ENCODE measurements at regions not wholly inside any gene's neighbourhood (a gene's known extent, or its start where the extent isn't known, plus 50 kb on each side); places are given as distances from the start of the nearest gene placed in this dataset.

DNA sequence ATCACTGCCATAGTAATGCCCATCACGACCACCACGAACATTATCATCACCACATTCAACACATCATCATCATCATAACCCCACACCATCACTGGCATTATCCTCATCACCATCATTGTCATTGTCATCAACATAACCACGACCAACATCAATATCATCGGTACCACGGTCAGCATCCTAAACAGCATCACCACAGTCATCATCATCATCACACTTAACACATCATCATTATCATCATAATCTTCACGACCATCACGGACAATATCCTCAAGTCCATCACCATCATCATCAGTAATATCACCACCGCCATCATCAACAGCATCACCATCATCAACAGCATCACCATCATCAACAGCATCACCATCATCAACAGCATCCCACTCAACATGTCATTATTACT lies 70.3 kb downstream of the MBD3L1 start:
- Histone ChIP-seq H3K4me1 (ENCODE audit: control insufficient read depth in 2 of 2, insufficient read depth in 1 of 2, low read depth in 1 of 2, low read length in 2 of 2) (no peaks in the 10 kb centered on the region), H3K36me3 (replicated peaks in 1 of 2; ENCODE audit: control insufficient read depth in 2 of 2, insufficient read depth in 2 of 2, low read length in 2 of 2) (no peaks in the 10 kb centered on the region), H2BK15ac (ENCODE audit: low read length) (no peak overlapping the region), H2BK120ac (ENCODE audit: low read depth, low read length) (no peak overlapping the region), H4K8ac (ENCODE audit: low read depth, low read length) (no peak overlapping the region), H3K9ac (ENCODE audit: low read depth, low read length, poor library complexity) (no peak overlapping the region), H3K14ac (ENCODE audit: low read length) (no peak overlapping the region), H4K91ac (ENCODE audit: low read depth, low read length, poor library complexity) (no peak overlapping the region), H3K9me3 (replicated peaks in 1 of 2; ENCODE audit: control insufficient read depth in 2 of 2, insufficient read depth in 1 of 2, low read depth in 1 of 2, low read length in 2 of 2) (peaks cover 0 to 40% of the 10 kb centered on the region in 2 donors), H3K79me1 (ENCODE audit: low read depth, low read length) (no peaks in the 10 kb centered on the region), H2AFZ (ENCODE audit: low read length) (no peak overlapping the region), H3K27ac (replicated peaks; ENCODE audit: low read length) (no peak overlapping the region), H3K27me3 (ENCODE audit: control insufficient read depth in 3 of 3, insufficient read depth in 3 of 3, low read depth in 1 of 3, low read length in 3 of 3) (no peaks in the 10 kb centered on the region), H2AK5ac (ENCODE audit: low read depth, low read length) (no peak overlapping the region), H3K4ac (ENCODE audit: low read length) (no peak overlapping the region), H2BK5ac (ENCODE audit: low read length) (no peak overlapping the region), H3K23ac (ENCODE audit: low read depth, low read length, poor library complexity) (no peak overlapping the region), H2BK12ac (ENCODE audit: low read length) (no peak overlapping the region), H3K4me2 (ENCODE audit: insufficient read depth, low read length, poor library complexity, severe bottlenecking) (no peak overlapping the region), H3K4me3 (ENCODE audit: low read length in 2 of 2) (peak overlapping the region in 1 of 2 donors; percentile 1), H3K18ac (ENCODE audit: low read length) (no peak overlapping the region)
- WGBS, 2 donors (ENCODE audit: extremely low coverage in 2 of 2, insufficient read length in 2 of 2, insufficient replicate concordance in 1 of 2), result 100% methylated on average over 2 to 3 of the region's 8 CpGs
- no peak for DNase-seq (ENCODE audit: low spot score)

DNA sequence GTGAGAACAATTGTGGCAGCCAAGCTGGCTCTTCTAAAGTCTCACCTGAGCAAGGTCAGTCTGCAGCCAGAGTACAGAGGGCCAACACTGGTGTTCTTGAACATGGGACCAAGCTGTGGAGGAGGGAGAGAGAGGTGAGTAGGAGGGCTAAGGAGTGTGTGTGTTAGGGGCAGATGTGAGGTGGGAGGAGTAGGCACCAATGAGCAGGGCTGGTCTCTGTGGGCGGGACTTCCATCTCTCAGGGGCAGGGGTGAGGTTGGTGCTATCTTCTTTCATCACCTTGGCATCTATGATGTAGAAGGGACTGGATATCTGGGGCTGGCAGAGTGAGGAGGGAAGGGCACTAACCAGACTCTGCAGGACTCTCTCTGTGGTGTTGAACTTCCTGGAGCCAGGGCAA lies 72.4 kb downstream of the MBD3L1 start:
- no CpG with 5 or more reads among the region's 1 CpG for WGBS, 2 donors (ENCODE audit: extremely low coverage in 2 of 2, insufficient read length in 2 of 2, insufficient replicate concordance in 1 of 2)
- Histone ChIP-seq H4K91ac (ENCODE audit: low read depth, low read length, poor library complexity) (no peak overlapping the region), H3K4me1 (ENCODE audit: control insufficient read depth in 2 of 2, insufficient read depth in 1 of 2, low read depth in 1 of 2, low read length in 2 of 2) (no peaks in the 10 kb centered on the region)

DNA sequence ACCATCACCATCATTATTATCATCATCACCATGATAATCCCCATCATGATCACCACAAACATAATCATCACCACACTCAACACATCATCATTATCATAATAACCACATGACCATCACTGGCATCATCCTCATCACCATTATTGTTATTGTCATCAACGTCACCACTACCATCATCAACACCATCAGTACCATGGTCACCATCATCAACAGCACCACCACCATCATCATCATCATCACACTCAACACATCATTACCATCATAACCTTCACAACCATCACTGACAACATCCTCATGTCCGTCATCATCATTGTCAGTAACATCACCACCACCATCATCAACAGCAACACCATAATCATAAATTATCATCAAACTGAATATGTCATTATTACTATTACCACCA lies 73.2 kb downstream of the MBD3L1 start:
- H3K14ac ChIP-seq (ENCODE audit: low read length), result no peak overlapping the region
- no peak overlapping the region for H4K8ac ChIP-seq (ENCODE audit: low read depth, low read length)
- H3K23ac ChIP-seq (ENCODE audit: low read depth, low read length, poor library complexity), result no peak overlapping the region
- H3K27me3 ChIP-seq (ENCODE audit: control insufficient read depth in 3 of 3, insufficient read depth in 3 of 3, low read depth in 1 of 3, low read length in 3 of 3), result no peaks in the 10 kb centered on the region
- H3K27ac ChIP-seq (replicated peaks; ENCODE audit: low read length), result no peak overlapping the region
- DNase-seq (ENCODE audit: low spot score), result no peak
- H2AFZ ChIP-seq (ENCODE audit: low read length), result no peak overlapping the region
- no peak overlapping the region for H2BK5ac ChIP-seq (ENCODE audit: low read length)
- H3K4me1 ChIP-seq (ENCODE audit: control insufficient read depth in 2 of 2, insufficient read depth in 1 of 2, low read depth in 1 of 2, low read length in 2 of 2), result no peaks in the 10 kb centered on the region
- WGBS, 2 donors (ENCODE audit: extremely low coverage in 2 of 2, insufficient read length in 2 of 2, insufficient replicate concordance in 1 of 2), result 100% methylated on average over 1 of the region's 2 CpGs
- H3K36me3 ChIP-seq (replicated peaks in 1 of 2; ENCODE audit: control insufficient read depth in 2 of 2, insufficient read depth in 2 of 2, low read length in 2 of 2), result no peaks in the 10 kb centered on the region
- no peak overlapping the region for H2BK12ac ChIP-seq (ENCODE audit: low read length)
- H2BK120ac ChIP-seq (ENCODE audit: low read depth, low read length), result no peak overlapping the region
- no peaks in the 10 kb centered on the region for H3K79me1 ChIP-seq (ENCODE audit: low read depth, low read length)
- no peak overlapping the region for H4K91ac ChIP-seq (ENCODE audit: low read depth, low read length, poor library complexity)
- no peak overlapping the region for H3K9ac ChIP-seq (ENCODE audit: low read depth, low read length, poor library complexity)
- H2BK15ac ChIP-seq (ENCODE audit: low read length), result no peak overlapping the region
- H3K18ac ChIP-seq (ENCODE audit: low read length), result no peak overlapping the region
- H3K4me2 ChIP-seq (ENCODE audit: insufficient read depth, low read length, poor library complexity, severe bottlenecking), result no peak overlapping the region
- peak overlapping the region in 1 of 2 donors; percentile 27 for H3K4me3 ChIP-seq (ENCODE audit: low read length in 2 of 2)
- no peak overlapping the region for H3K4ac ChIP-seq (ENCODE audit: low read length)
- no peak overlapping the region for H2AK5ac ChIP-seq (ENCODE audit: low read depth, low read length)
- peaks cover 0 to 46% of the 10 kb centered on the region in 2 donors for H3K9me3 ChIP-seq (replicated peaks in 1 of 2; ENCODE audit: control insufficient read depth in 2 of 2, insufficient read depth in 1 of 2, low read depth in 1 of 2, low read length in 2 of 2)

More for the DNA sequence above, 72.4 kb downstream of the MBD3L1 start:
- Histone ChIP-seq H3K27me3 (ENCODE audit: control insufficient read depth in 3 of 3, insufficient read depth in 3 of 3, low read depth in 1 of 3, low read length in 3 of 3) (no peaks in the 10 kb centered on the region), H3K9me3 (replicated peaks in 1 of 2; ENCODE audit: control insufficient read depth in 2 of 2, insufficient read depth in 1 of 2, low read depth in 1 of 2, low read length in 2 of 2) (peaks cover 0 to 40% of the 10 kb centered on the region in 2 donors), H3K9ac (ENCODE audit: low read depth, low read length, poor library complexity) (no peak overlapping the region), H2BK5ac (ENCODE audit: low read length) (no peak overlapping the region), H4K8ac (ENCODE audit: low read depth, low read length) (no peak overlapping the region), H3K27ac (replicated peaks; ENCODE audit: low read length) (no peak overlapping the region), H2BK120ac (ENCODE audit: low read depth, low read length) (no peak overlapping the region), H3K4me3 (ENCODE audit: low read length in 2 of 2) (no peak overlapping the region), H3K4ac (ENCODE audit: low read length) (no peak overlapping the region), H2BK12ac (ENCODE audit: low read length) (no peak overlapping the region), H3K36me3 (replicated peaks in 1 of 2; ENCODE audit: control insufficient read depth in 2 of 2, insufficient read depth in 2 of 2, low read length in 2 of 2) (no peaks in the 10 kb centered on the region), H2AFZ (ENCODE audit: low read length) (no peak overlapping the region), H3K4me2 (ENCODE audit: insufficient read depth, low read length, poor library complexity, severe bottlenecking) (no peak overlapping the region), H2AK5ac (ENCODE audit: low read depth, low read length) (no peak overlapping the region), H3K18ac (ENCODE audit: low read length) (no peak overlapping the region), H2BK15ac (ENCODE audit: low read length) (no peak overlapping the region), H3K79me1 (ENCODE audit: low read depth, low read length) (no peaks in the 10 kb centered on the region), H3K14ac (ENCODE audit: low read length) (no peak overlapping the region), H3K23ac (ENCODE audit: low read depth, low read length, poor library complexity) (no peak overlapping the region)
- no peak for DNase-seq (ENCODE audit: low spot score)

DNA sequence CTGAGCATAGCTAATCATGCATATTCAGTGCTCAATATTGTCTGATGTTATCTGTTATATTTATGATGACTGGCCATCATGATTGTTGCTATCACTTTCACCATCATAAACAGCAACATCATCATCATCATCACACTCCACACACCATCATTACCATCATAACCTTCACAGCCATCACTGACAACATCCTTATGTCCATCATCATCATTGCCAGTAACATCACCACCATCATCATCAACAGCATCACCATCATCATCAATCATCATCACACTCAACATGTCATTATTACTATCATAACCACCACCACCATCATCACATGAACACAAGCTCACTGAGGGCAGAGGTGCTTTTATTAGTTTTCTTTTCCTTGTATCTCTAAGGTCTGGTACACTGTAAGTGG lies 75.9 kb downstream of the MBD3L1 start:
- H2AFZ ChIP-seq (ENCODE audit: low read length), result no peak overlapping the region
- H3K4me3 ChIP-seq (ENCODE audit: low read length in 2 of 2), result no peak overlapping the region
- H3K9me3 ChIP-seq (replicated peaks in 1 of 2; ENCODE audit: control insufficient read depth in 2 of 2, insufficient read depth in 1 of 2, low read depth in 1 of 2, low read length in 2 of 2), result peaks cover 0 to 34% of the 10 kb centered on the region in 2 donors
- H3K27me3 ChIP-seq (ENCODE audit: control insufficient read depth in 3 of 3, insufficient read depth in 3 of 3, low read depth in 1 of 3, low read length in 3 of 3), result no peaks in the 10 kb centered on the region
- no peak overlapping the region for H2BK120ac ChIP-seq (ENCODE audit: low read depth, low read length)
- no peak overlapping the region for H3K9ac ChIP-seq (ENCODE audit: low read depth, low read length, poor library complexity)
- H2AK5ac ChIP-seq (ENCODE audit: low read depth, low read length), result no peak overlapping the region
- no peak overlapping the region for H2BK5ac ChIP-seq (ENCODE audit: low read length)
- H2BK12ac ChIP-seq (ENCODE audit: low read length), result no peak overlapping the region
- no peak overlapping the region for H3K4me2 ChIP-seq (ENCODE audit: insufficient read depth, low read length, poor library complexity, severe bottlenecking)
- H3K23ac ChIP-seq (ENCODE audit: low read depth, low read length, poor library complexity), result no peak overlapping the region
- H3K18ac ChIP-seq (ENCODE audit: low read length), result no peak overlapping the region
- no peak for DNase-seq (ENCODE audit: low spot score)
- no peak overlapping the region for H4K91ac ChIP-seq (ENCODE audit: low read depth, low read length, poor library complexity)
- no peak overlapping the region for H4K8ac ChIP-seq (ENCODE audit: low read depth, low read length)
- H3K4me1 ChIP-seq (ENCODE audit: control insufficient read depth in 2 of 2, insufficient read depth in 1 of 2, low read depth in 1 of 2, low read length in 2 of 2), result no peaks in the 10 kb centered on the region
- no peak overlapping the region for H2BK15ac ChIP-seq (ENCODE audit: low read length)
- H3K27ac ChIP-seq (replicated peaks; ENCODE audit: low read length), result no peak overlapping the region
- no peaks in the 10 kb centered on the region for H3K36me3 ChIP-seq (replicated peaks in 1 of 2; ENCODE audit: control insufficient read depth in 2 of 2, insufficient read depth in 2 of 2, low read length in 2 of 2)
- H3K4ac ChIP-seq (ENCODE audit: low read length), result no peak overlapping the region
- no peaks in the 10 kb centered on the region for H3K79me1 ChIP-seq (ENCODE audit: low read depth, low read length)
- no peak overlapping the region for H3K14ac ChIP-seq (ENCODE audit: low read length)
